ENCODE measurements at regions not wholly inside any gene's neighbourhood (a gene's known extent, or its start where the extent isn't known, plus 50 kb on each side); places are given as distances from the start of the nearest gene placed in this dataset.
A peak's percentile ranks its signal among the peaks of the same experiment; 100 is the strongest.

GRCh38 chr12:25424211-25424731 lies 128.8 kb downstream of the LMNTD1 start:
- Histone ChIP-seq H3K27ac (ENCODE audit: low read length) (peak overlapping the region; percentile 64), H3K36me3 (ENCODE audit: control insufficient read depth, insufficient read depth, low read length) (no peaks in the 10 kb centered on the region), H3K4me1 (ENCODE audit: control insufficient read depth, insufficient read depth, low read length) (peaks cover 8% of the 10 kb centered on the region), H3K4me3 (ENCODE audit: low read length) (no peak overlapping the region), H3K27me3 (ENCODE audit: control insufficient read depth, insufficient read depth, low read length) (no peaks in the 10 kb centered on the region), H3K9me3 (ENCODE audit: control insufficient read depth, low read depth, low read length) (no peaks in the 10 kb centered on the region)
- 100% methylated on average over 1 of the region's 6 CpGs for WGBS (ENCODE audit: insufficient coverage, low lambda C conversion rate)
- DNase-seq = no peak

GRCh38 chr12:25423355-25424050 lies 129.6 kb downstream of the LMNTD1 start:
- peak; percentile 73 to 86 for DNase-seq
- H3K36me3 ChIP-seq (ENCODE audit: control insufficient read depth, insufficient read depth, low read length) = no peaks in the 10 kb centered on the region
- H3K4me3 ChIP-seq (ENCODE audit: low read length) = no peak overlapping the region
- WGBS (ENCODE audit: insufficient coverage, low lambda C conversion rate) = no CpG with 5 or more reads among the region's 11 CpGs
- no peaks in the 10 kb centered on the region for H3K27me3 ChIP-seq (ENCODE audit: control insufficient read depth, insufficient read depth, low read length)
- H3K27ac ChIP-seq (ENCODE audit: low read length) = peak overlapping the region; percentile 64
- peaks cover 8% of the 10 kb centered on the region for H3K4me1 ChIP-seq (ENCODE audit: control insufficient read depth, insufficient read depth, low read length)
- no peaks in the 10 kb centered on the region for H3K9me3 ChIP-seq (ENCODE audit: control insufficient read depth, low read depth, low read length)

DNA sequence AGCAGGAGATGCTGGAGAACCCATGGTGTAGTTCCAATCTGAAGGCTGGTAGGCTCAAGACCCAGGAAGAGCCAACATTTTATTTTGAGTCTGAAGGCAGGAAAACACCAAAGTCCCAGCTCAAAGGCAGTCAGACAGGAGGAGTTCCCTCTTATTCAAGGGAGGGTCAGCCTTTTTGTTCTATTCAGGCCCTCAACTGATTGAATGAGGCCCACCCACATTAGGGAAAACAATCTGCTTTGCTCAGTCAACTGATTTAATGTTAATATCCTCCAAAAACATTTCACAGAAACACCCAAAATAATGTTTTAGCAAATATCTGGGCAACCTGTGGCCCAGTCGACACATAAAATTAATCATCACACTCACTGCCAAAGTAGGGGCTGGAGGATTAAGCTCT lies 130.8 kb downstream of the LMNTD1 start:
- H3K27me3 ChIP-seq (ENCODE audit: control insufficient read depth, insufficient read depth, low read length) = no peaks in the 10 kb centered on the region
- H3K4me1 ChIP-seq (ENCODE audit: control insufficient read depth, insufficient read depth, low read length) = peaks cover 8% of the 10 kb centered on the region
- no peak overlapping the region for H3K4me3 ChIP-seq (ENCODE audit: low read length)
- WGBS (ENCODE audit: insufficient coverage, low lambda C conversion rate) = no CpG with 5 or more reads among the region's 1 CpG
- no peak overlapping the region for H3K27ac ChIP-seq (ENCODE audit: low read length)
- DNase-seq = no peak
- no peaks in the 10 kb centered on the region for H3K36me3 ChIP-seq (ENCODE audit: control insufficient read depth, insufficient read depth, low read length)
- no peaks in the 10 kb centered on the region for H3K9me3 ChIP-seq (ENCODE audit: control insufficient read depth, low read depth, low read length)

DNA sequence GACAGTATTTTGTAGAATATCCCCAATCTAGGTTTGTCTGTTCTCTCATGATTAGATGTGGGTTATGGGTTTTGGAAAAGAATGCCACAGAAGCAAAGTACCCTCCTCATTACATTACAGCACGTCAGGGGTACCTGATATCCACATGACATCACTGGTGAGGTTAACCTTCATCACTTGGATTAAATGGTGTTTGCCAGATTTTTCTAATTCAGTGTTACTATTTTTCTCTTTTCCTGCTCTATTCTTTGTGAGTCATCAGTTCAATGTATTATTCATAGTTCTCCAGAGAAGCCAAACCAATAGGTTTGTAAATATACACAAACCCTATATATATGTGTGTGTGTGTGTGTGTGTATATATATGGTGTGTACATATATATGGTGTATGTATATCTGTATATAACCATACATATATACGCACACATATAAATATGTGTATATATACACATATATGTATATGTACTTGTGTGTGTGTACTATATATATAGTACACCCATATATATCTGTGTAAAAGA lies 131.4 kb downstream of the LMNTD1 start:
- DNase-seq = no peak
- 80% methylated on average over 1 of the region's 2 CpGs for WGBS (ENCODE audit: insufficient coverage, low lambda C conversion rate)
- no peak overlapping the region for H3K4me3 ChIP-seq (ENCODE audit: low read length)

DNA sequence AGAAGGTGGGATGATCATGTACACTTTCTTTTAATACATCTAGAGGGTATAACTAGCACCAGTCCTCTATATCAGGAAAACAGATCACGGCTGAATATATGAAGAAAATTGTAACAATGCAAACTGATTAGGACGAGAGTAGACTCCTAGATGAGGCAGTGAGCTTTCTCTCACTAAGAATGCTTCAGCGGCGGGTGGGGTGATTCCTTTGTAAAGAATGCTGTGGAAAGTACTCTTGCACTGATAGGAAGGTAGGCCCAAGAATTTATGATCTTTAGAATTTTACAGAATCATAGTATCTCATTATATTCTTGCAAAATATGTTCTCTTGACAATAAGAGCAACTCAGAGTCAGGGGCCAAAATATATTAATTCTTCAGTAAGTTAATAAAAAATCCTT lies 133.0 kb downstream of the LMNTD1 start:
- Histone ChIP-seq H3K27me3 (ENCODE audit: control insufficient read depth, insufficient read depth, low read length) (no peaks in the 10 kb centered on the region), H3K9me3 (ENCODE audit: control insufficient read depth, low read depth, low read length) (no peaks in the 10 kb centered on the region), H3K27ac (ENCODE audit: low read length) (no peak overlapping the region), H3K36me3 (ENCODE audit: control insufficient read depth, insufficient read depth, low read length) (no peaks in the 10 kb centered on the region), H3K4me3 (ENCODE audit: low read length) (no peak overlapping the region), H3K4me1 (ENCODE audit: control insufficient read depth, insufficient read depth, low read length) (peaks cover 8% of the 10 kb centered on the region)
- no peak for DNase-seq
- no CpG with 5 or more reads among the region's 4 CpGs for WGBS (ENCODE audit: insufficient coverage, low lambda C conversion rate)

More for the DNA sequence above, 131.4 kb downstream of the LMNTD1 start:
- Histone ChIP-seq H3K4me1 (ENCODE audit: control insufficient read depth, insufficient read depth, low read length) (peaks cover 8% of the 10 kb centered on the region), H3K9me3 (ENCODE audit: control insufficient read depth, low read depth, low read length) (no peaks in the 10 kb centered on the region), H3K36me3 (ENCODE audit: control insufficient read depth, insufficient read depth, low read length) (no peaks in the 10 kb centered on the region), H3K27ac (ENCODE audit: low read length) (no peak overlapping the region), H3K27me3 (ENCODE audit: control insufficient read depth, insufficient read depth, low read length) (no peaks in the 10 kb centered on the region)

DNA sequence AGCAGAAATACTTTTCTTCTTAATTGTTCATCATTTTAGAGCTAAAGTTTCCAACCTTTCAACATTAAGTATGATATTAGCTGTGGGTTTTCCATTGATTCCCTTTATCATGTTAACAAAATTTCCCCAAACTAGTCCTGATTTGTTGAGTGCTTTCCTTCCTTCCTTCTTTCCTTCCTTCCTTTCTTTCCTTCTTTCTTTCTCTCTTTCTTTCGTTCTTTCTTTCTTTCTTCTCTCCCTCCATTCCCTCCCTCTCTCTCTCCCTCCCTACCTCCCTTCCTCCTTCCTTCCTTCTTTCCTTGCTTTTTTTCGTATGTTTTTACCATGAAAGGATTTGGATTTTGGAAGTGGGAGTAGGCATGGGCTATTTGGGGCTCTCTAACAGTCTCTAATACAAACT lies 133.5 kb downstream of the LMNTD1 start:
- Histone ChIP-seq H3K4me1 (ENCODE audit: control insufficient read depth, insufficient read depth, low read length) (peaks cover 8% of the 10 kb centered on the region), H3K4me3 (ENCODE audit: low read length) (no peak overlapping the region), H3K27me3 (ENCODE audit: control insufficient read depth, insufficient read depth, low read length) (no peaks in the 10 kb centered on the region), H3K36me3 (ENCODE audit: control insufficient read depth, insufficient read depth, low read length) (no peaks in the 10 kb centered on the region), H3K27ac (ENCODE audit: low read length) (no peak overlapping the region), H3K9me3 (ENCODE audit: control insufficient read depth, low read depth, low read length) (no peaks in the 10 kb centered on the region)
- WGBS (ENCODE audit: insufficient coverage, low lambda C conversion rate) = 97% methylated on average over 2 of the region's 2 CpGs
- no peak for DNase-seq

GRCh38 chr12:25417071-25417470 lies 136.0 kb downstream of the LMNTD1 start:
- Histone ChIP-seq H3K27me3 (ENCODE audit: control insufficient read depth, insufficient read depth, low read length) (no peaks in the 10 kb centered on the region), H3K9me3 (ENCODE audit: control insufficient read depth, low read depth, low read length) (no peaks in the 10 kb centered on the region), H3K36me3 (ENCODE audit: control insufficient read depth, insufficient read depth, low read length) (no peaks in the 10 kb centered on the region), H3K4me3 (ENCODE audit: low read length) (no peak overlapping the region), H3K4me1 (ENCODE audit: control insufficient read depth, insufficient read depth, low read length) (peaks cover 3% of the 10 kb centered on the region), H3K27ac (ENCODE audit: low read length) (no peak overlapping the region)
- no peak for DNase-seq
- WGBS (ENCODE audit: insufficient coverage, low lambda C conversion rate) = 96% methylated on average over 3 of the region's 3 CpGs

- no peak overlapping the region for H3K27ac ChIP-seq (ENCODE audit: low read length)
- H3K9me3 ChIP-seq (ENCODE audit: control insufficient read depth, low read depth, low read length) = no peaks in the 10 kb centered on the region
- H3K4me1 ChIP-seq (ENCODE audit: control insufficient read depth, insufficient read depth, low read length) = peaks cover 3% of the 10 kb centered on the region
- H3K4me3 ChIP-seq (ENCODE audit: low read length) = no peak overlapping the region
- no peak for DNase-seq
- H3K36me3 ChIP-seq (ENCODE audit: control insufficient read depth, insufficient read depth, low read length) = no peaks in the 10 kb centered on the region
- WGBS (ENCODE audit: insufficient coverage, low lambda C conversion rate) = 100% methylated on average over 1 of the region's 4 CpGs
- no peaks in the 10 kb centered on the region for H3K27me3 ChIP-seq (ENCODE audit: control insufficient read depth, insufficient read depth, low read length)
These were observed 136.6 kb downstream of the LMNTD1 start for GRCh38 chr12:25416516-25416915.

- no peaks in the 10 kb centered on the region for H3K27me3 ChIP-seq (ENCODE audit: control insufficient read depth, insufficient read depth, low read length)
- H3K36me3 ChIP-seq (ENCODE audit: control insufficient read depth, insufficient read depth, low read length) = no peaks in the 10 kb centered on the region
- DNase-seq = no peak
- no peak overlapping the region for H3K27ac ChIP-seq (ENCODE audit: low read length)
- no peak overlapping the region for H3K4me3 ChIP-seq (ENCODE audit: low read length)
- WGBS (ENCODE audit: insufficient coverage, low lambda C conversion rate) = 100% methylated on average over 1 of the region's 5 CpGs
- H3K9me3 ChIP-seq (ENCODE audit: control insufficient read depth, low read depth, low read length) = no peaks in the 10 kb centered on the region
- H3K4me1 ChIP-seq (ENCODE audit: control insufficient read depth, insufficient read depth, low read length) = peaks cover 3% of the 10 kb centered on the region
These were observed 138.1 kb downstream of the LMNTD1 start for GRCh38 chr12:25415004-25415403.

- no peaks in the 10 kb centered on the region for H3K9me3 ChIP-seq (ENCODE audit: control insufficient read depth, low read depth, low read length)
- WGBS (ENCODE audit: insufficient coverage, low lambda C conversion rate) = no CpG with 5 or more reads among the region's 3 CpGs
- H3K27me3 ChIP-seq (ENCODE audit: control insufficient read depth, insufficient read depth, low read length) = no peaks in the 10 kb centered on the region
These were observed 140.3 kb downstream of the LMNTD1 start for GRCh38 chr12:25412735-25413134.

DNA sequence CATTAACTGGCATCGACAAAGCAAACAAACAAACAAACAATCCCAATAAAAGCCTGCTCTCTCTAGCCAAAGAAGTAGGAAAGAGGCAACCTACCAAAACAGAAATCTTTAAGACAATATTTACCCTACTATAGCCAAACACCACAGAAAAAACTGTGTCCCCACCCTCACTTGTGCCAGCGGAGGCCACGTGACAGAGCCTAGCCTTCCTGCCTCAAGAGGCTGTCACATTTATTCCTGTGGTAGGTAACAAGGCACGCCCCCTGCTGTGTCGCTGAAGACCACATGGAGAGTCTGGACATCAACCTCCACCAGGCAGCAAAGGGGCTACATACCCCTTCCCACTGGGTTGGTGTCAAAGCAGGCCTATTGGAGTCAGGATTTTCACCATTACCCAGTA lies 148.1 kb downstream of the LMNTD1 start:
- H3K27ac ChIP-seq (ENCODE audit: low read length) = no peak overlapping the region

More at GRCh38 chr12:25412735-25413134, 140.3 kb downstream of the LMNTD1 start:
- Histone ChIP-seq H3K4me1 (ENCODE audit: control insufficient read depth, insufficient read depth, low read length) (no peaks in the 10 kb centered on the region), H3K4me3 (ENCODE audit: low read length) (no peak overlapping the region), H3K27ac (ENCODE audit: low read length) (no peak overlapping the region), H3K36me3 (ENCODE audit: control insufficient read depth, insufficient read depth, low read length) (no peaks in the 10 kb centered on the region)
- no peak for DNase-seq

More for the DNA sequence above, 148.1 kb downstream of the LMNTD1 start:
- WGBS (ENCODE audit: insufficient coverage, low lambda C conversion rate) = 80% methylated on average over 1 of the region's 5 CpGs
- H3K36me3 ChIP-seq (ENCODE audit: control insufficient read depth, insufficient read depth, low read length) = no peaks in the 10 kb centered on the region
- no peaks in the 10 kb centered on the region for H3K4me1 ChIP-seq (ENCODE audit: control insufficient read depth, insufficient read depth, low read length)
- no peak overlapping the region for H3K4me3 ChIP-seq (ENCODE audit: low read length)
- H3K27me3 ChIP-seq (ENCODE audit: control insufficient read depth, insufficient read depth, low read length) = no peaks in the 10 kb centered on the region
- no peak for DNase-seq
- H3K9me3 ChIP-seq (ENCODE audit: control insufficient read depth, low read depth, low read length) = peaks cover 3% of the 10 kb centered on the region
